ENCODE measurements at regions not wholly inside any gene's neighbourhood (a gene's known extent, or its start where the extent isn't known, plus 50 kb on each side); places are given as distances from the start of the nearest gene placed in this dataset.

- TF ChIP-seq CTCF (conservative IDR thresholded peaks at IDR 0.05; ENCODE audit: low read depth, low read length), result no peak
- H3K4me3 ChIP-seq (ENCODE audit: low read depth, low read length), result no peak overlapping the region
These were observed 881.3 kb downstream of the LRRTM4 start for GRCh38 chr2:76640905-76641304.

GRCh38 chr2:76639171-76639680 lies 883.0 kb downstream of the LRRTM4 start:
- no peak for TF ChIP-seq CTCF (conservative IDR thresholded peaks at IDR 0.05; ENCODE audit: low read depth, low read length)
- H3K4me3 ChIP-seq (ENCODE audit: low read depth, low read length), result no peak overlapping the region
- DNase-seq (ENCODE audit: low read depth), result no peak

More at GRCh38 chr2:76640905-76641304, 881.3 kb downstream of the LRRTM4 start:
- DNase-seq (ENCODE audit: low read depth), result no peak

- TF ChIP-seq CTCF (conservative IDR thresholded peaks at IDR 0.05; ENCODE audit: low read depth, low read length), result no peak
- no peak overlapping the region for H3K4me3 ChIP-seq (ENCODE audit: low read depth, low read length)
- no peak for DNase-seq (ENCODE audit: low read depth)
These were observed 888.8 kb downstream of the LRRTM4 start for GRCh38 chr2:76633276-76633921.

GRCh38 chr2:76625101-76625500 lies 897.1 kb downstream of the LRRTM4 start:
- H3K4me3 ChIP-seq (ENCODE audit: low read depth, low read length), result no peak overlapping the region

GRCh38 chr2:76613330-76613729 lies 902.6 kb upstream of the GCFC2 start:
- DNase-seq (ENCODE audit: low read depth), result no peak
- H3K4me3 ChIP-seq (ENCODE audit: low read depth, low read length), result no peak overlapping the region
- no peak for TF ChIP-seq CTCF (conservative IDR thresholded peaks at IDR 0.05; ENCODE audit: low read depth, low read length)

More at GRCh38 chr2:76625101-76625500, 897.1 kb downstream of the LRRTM4 start:
- TF ChIP-seq CTCF (conservative IDR thresholded peaks at IDR 0.05; ENCODE audit: low read depth, low read length), result no peak
- DNase-seq (ENCODE audit: low read depth), result no peak

GRCh38 chr2:76612764-76613163 lies 902.0 kb upstream of the GCFC2 start:
- H3K4me3 ChIP-seq (ENCODE audit: low read depth, low read length), result no peak overlapping the region
- no peak for TF ChIP-seq CTCF (conservative IDR thresholded peaks at IDR 0.05; ENCODE audit: low read depth, low read length)
- DNase-seq (ENCODE audit: low read depth), result no peak

GRCh38 chr2:76610451-76610850 lies 899.7 kb upstream of the GCFC2 start:
- TF ChIP-seq CTCF (conservative IDR thresholded peaks at IDR 0.05; ENCODE audit: low read depth, low read length), result no peak
- no peak for DNase-seq (ENCODE audit: low read depth)
- H3K4me3 ChIP-seq (ENCODE audit: low read depth, low read length), result no peak overlapping the region
